NCI-H1092 (cell line): ENCODE measurements at regions not wholly inside any gene's neighbourhood (a gene's known extent, or its start where the extent isn't known, plus 50 kb on each side); places are given as distances from the start of the nearest gene placed in this dataset.
A peak's percentile ranks its signal among the peaks of the same experiment; 100 is the strongest.

Experiments used
- DNase-seq: peaks from one replicate; lab custom pipeline; 2025; lab: John Stamatoyannopoulos, UW

DNA sequence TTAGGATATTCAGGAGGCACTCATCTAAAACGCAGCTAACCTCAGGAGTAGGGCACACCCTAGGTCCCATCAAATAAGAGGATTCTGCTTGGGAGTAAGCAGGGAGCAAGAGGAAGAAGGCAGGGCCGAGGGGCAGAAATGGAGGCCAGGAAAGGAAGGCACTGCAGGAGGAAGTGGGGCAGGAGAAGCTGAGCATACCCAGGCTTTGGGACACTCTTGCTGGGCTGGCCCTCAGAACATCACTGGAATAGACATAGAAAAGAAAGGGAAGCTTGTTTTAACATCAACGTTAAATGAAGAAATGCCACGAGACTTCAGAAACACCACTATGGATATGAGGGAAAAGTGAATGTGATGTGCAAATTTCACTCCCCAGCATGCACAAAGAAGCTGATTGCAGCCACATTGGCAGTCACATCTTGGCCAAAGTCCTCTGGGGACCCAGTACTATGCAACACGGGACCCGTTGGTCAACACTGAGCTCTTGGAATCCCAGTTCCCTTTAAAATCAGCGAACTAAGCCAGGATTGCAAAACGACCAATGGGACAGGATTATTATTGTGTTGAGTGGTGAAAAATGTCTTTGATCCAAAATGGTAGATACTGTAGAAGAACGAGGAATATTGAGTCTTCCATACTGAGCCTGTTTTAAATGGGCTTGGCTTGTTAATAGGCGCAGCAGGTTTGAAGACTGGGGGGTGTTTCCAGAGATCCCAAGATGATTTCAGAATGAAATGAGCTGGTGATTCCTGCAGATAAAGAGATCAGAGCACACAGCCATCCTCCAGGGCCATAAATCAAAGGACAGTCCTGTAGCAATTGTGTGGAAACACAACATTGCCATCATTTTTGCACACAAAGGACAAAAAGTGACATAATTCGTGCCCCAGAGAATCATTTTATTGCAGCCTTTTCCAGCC is 152.4 kb downstream of the TOMM20 start:
- DNase-seq = no peak

DNA sequence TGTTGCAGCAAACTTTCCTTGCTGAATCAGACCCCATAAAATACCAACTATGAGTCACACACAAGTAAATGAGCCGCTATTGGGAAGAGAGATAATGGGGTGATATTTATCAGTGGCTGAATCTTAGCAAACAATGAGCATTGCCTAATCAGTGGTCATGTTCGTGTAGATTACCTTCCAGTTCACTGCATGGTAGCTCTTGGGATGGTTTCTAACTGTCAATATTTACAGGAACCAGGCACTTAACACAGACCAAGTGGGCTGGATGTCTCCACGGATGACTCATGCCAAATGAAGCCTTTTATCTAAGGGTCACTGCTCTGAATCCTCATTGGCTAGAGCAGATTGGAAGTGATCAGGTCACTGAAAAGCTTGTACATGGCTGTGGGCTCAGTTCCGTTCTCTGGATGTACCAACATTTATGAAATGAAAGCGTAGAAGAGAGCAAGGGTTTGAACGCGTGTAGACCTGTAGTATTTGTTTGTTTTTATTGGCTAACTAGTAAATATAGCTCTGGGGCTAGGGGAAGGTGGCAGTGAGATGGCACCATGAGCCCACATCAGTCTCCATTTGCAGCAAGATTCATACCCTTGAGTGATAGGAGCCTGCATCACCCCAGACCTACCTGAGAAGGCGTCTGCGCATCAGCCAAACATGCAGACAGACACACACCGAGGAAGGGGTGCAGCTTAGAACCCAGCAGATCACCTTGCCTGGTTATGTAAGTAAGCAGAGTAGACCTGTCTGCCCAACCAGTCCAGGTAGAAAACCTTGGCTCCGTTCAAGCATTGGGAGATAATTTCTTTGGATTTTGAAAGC is 153.3 kb downstream of the TOMM20 start:
- peak; percentile 60 for DNase-seq

DNA sequence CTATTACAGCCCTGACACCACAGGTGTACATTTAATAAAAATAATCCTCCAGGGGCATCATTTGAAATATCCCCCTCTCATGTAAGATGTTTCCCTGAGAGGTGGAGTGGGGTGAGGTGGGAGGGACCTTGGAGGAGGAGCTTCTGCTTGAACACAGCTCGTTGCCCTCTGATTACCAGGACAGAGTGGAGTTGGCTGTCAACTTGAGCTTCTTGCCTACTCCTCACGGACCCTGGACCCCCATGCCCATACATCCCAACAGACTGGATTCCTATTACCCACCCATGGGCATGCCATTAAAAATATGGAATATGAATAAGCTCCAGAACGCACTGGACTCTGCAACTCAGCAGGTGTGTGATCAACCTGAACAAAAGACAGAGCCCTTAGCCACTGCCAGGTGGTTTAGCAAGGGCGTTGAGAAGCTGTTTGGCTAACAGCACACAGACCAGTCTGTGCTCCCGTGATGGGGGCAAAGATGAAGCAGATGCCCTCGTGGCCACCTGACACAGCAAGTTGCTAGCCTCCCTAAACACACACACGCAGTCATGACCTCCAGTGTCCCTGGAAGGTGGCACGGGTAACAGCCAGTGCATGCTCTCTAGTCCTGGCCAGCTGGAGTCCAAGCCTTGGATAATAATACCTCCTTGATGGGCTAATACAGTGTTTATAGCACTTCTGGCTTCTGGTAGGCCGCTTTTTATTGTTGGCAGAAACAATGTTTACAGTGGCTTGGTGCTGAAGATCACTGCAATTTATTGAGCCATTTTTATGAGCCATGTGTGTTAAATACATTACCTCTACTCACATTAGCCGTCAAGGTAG is 155.0 kb downstream of the TOMM20 start:
- peak; percentile 95 for DNase-seq

DNA sequence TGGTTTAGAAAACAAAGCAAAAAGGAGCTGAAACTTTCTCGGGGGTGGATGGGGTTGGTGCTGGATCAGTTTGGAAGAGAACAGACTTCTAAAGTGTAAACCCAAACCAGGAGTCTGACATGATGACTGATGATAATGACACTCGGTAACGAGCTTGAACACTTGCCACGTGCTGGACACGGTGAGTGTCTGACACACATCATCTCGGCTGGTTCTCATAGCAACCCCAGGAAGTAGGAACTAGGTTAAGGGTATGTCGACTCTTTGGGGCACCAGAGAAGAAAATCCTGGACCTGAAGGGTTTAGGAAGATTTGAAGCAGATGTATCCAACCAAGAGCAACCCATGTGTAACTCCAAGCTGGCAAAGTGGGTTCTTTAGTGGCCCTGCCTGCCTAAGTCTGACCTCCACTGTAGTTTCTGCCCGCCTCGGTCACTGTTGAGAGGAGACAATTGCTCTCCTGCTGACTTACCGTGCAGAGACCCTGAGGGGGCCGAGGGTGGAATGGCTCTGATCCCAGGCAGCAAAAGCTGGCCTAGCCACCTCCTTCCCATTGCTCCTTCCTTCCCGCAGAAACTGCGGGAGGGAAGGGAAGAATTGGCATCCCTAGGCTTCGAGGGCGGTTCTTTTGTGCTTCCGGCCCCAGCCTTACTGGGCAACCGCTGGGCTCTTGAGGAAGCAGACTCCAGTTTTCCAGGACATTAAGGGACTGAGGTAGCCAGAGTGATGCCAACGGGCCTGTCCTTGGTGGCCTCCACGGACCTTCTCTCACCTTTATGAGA is 156.0 kb downstream of the TOMM20 start:
- DNase-seq = no peak

DNA sequence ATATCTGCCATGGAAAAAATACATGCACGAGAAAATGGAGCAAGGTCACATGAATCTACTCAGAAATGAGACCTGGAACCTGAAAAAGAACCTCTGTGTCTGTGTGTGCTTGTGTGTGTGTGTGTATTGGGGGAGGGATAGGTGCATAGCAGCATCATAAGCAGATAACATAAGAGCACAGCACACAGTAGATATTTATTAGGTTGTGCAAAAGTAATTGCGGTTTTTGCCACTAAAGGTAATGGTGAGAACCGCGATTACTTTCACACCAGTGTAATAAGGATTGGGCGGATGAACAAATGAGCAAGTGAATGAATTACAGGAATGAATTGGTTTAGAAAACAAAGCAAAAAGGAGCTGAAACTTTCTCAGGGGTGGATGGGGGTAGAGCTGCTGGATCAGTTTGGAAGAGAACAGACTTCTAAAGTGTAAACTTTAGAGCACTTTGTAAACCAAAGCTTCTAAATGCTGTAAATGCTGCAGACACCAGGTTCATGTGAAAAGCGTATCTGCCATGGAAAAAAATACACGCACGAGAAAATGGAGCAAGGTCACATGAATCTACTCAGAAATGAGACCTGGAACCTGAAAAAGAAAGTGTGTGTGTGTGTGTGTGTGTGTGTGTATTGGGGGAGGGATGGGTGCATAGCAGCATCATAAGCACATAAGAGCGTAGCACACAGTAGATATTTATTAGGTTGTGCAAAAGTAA is 156.9 kb downstream of the TOMM20 start:
- DNase-seq = no peak

DNA sequence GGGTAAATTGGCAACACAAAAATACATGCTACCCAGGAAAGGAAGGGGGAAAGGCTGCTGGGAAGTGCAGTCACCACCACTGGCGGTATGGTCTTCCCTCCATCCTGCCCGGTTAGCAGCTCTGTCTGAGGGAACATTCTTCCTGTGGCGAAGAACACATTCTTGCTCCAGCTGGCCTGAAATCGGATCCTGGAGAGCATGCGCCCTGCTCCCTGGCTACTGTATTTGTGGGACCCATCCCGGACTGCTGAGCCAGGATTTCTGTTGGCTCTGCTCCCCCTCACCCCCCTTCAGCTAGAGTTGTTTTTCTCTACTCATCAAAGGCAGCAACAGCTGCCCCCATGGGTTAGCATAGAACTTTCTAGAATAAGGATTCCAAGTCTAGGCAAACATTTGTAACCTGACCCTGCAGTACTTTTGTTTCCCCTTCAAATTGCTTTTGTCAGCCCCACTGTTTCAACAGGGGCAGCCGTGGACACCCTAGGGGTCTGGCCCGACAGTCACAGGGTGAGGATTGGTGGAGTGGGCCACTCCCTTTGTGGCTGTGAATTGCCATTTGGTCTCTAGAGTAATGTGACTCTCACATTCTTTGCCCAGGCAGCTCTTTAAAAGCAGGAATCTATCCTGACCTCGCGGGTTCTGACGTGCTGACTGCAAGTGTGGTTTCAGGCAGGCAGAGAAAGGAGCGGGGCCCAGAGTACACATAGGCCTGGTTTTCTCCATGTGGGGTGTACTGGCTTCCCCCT is 157.7 kb downstream of the TOMM20 start:
- peak; percentile 78 for DNase-seq

DNA sequence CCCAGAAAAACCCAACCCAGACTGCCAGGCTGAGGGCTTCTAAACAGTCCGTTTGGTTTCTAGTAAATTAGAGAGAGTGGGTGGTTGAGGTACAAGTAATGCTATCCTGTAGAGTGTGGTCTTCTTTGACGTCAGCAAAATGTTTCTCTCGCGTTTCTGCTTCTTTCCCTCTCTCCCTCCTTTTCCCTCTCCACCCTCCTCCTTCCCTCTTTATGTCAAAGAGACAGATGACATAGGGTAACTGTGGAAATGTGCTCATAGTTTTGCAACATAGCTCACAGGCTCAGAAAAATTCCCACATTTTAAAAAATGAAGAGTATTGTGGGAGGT is 158.3 kb downstream of the TOMM20 start:
- DNase-seq = no peak

DNA sequence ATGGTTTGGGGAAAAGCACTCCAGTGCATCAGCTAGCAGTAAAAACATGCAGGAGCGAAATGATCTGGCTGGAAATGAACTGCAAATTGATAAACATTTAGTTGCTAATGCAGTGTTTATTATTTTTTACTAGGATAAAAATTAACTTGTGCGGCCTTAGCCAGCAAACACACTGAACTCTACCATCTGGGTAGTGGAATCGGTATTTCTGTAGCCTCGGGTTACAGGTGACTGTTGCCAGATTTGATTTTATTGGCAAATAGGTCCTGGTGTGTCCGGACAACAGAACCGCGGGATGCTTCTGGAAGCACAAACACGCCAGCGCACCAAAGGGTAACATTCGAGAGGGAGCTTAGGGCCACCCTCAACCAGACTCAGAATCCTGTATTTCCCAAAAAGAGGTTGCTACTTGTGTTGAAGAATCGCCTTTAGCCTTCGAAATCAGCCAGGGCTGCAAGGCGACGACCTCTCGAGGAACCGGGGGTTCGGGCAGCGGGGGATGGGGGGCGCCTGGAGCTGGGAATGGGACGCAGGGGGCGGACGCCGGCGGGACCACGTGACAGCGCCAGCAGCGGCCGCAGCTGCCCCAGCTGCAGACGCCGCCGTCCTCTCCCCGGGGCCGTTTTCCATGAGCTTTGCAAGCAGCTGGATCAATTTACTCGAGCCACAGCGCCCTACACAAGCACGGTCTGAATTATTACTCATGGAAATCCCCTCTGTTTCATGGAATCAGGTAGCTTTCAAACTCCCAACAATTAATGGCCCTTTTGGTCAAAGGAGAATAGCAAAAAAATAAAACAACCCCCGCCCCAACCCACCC is 158.8 kb downstream of the TOMM20 start:
- DNase-seq = peak; percentile 83

DNA sequence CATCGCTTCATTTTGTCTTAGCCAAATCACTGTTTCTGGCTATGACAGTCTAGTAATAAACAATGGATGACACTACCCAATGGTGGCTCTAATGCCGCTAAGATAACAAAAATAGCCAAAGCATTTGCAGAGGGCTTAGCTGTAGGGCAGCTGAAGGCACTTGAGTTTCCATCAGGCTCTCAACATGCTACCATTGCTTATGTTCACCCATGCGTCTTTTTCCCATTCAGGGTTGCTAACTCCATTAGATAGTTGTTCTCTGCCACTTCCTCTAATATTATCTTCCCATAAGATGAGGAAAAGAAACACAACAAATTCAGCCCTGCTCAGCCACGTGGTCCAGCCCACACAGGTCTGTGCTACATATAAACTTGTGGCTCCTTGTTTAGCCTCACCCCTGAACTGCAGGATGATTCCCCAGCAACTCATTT is 159.6 kb downstream of the TOMM20 start:
- peak; percentile 60 for DNase-seq

DNA sequence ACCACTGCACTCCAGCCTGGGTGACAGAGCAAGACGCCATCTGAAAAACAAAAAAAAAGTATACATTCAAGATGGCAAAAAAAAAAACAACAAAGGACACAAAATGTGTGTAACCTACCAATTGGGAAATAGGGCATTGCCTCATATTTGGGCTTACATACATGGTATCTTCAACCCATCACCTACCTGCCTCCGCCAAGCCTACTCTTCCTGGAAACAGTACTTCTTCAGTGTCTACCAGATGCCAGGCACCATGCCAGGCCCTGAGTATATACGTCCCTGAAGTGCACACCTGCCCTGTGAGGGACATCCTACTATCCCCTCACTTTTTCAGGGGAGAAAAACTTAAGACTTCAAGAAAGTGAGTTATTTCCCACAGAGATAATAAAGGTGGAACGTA is 160.2 kb downstream of the TOMM20 start:
- peak; percentile 39 for DNase-seq

DNA sequence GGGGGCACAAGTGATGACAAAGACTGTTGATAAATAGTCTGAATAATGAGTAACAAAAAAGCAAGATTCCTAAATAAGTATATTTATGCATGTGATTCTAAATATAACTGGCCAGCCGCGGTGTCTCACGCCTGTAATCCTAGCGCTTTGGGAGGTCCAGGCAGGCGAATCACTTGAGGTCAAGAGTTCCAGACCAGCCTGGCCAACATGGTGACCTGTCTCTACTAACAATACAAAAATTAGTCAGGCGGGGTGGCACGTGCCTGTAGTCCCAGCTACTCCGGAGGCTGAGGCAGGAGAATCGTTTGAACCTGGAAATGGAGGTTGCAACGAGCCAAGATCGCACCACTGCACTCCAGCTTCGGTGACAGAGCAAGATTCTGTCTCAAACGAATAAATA is 161.5 kb downstream of the TOMM20 start:
- DNase-seq = no peak

DNA sequence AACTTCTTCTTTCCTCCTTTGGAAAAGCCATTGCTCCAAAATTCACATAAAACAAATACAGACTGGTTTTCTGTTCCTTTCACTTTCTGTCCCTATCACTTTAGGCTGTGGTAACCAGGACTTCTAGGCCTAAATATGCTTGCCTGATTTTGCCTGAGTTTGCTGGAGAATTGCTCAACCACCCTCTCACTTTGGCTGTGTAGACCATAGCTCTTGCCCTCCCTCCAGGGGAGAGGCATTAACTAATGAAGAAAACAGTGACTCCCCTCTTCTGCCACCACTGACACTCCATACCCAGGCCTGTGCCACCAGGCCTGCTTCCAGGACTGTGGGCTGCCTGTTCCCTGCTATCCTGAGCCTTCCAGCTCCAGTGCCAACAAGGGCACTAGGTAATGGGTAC is 163.5 kb downstream of the TOMM20 start:
- no peak for DNase-seq

DNA sequence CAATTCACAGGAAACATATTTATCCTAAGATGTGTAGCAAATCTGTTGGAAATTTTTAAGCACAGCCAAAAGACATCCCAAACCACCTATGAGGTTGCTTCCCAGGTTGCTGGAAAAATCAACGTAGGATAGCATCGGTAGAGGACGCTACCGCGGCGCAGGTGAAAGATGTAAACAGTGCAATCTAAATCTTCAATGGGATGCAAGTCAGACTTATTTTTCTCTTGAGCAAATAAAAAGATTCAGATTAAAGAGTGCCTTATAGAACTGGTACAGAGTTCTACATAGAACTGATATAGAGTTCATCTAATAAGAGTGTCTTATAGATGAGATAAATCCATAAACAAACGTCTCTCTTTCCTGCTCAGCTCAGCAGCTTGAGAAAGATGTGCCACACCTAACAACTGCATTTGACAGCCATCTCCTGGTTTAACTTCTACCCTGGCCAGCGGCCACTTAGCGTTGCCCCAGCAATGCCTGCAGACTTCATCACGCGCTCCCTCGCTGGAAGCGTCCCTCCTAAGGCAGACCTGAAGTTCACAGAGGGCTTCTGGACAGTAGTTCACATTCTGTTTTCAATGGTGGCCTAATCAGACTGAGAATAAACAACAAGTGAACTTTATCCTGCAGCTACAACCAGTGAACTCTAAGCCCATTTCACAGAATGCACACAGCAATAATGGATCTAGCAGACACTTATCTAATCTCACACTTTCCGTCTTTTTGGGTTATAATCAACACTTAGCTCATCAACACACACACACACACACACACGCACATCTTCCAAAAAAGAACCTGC is 164.5 kb downstream of the TOMM20 start:
- no peak for DNase-seq

DNA sequence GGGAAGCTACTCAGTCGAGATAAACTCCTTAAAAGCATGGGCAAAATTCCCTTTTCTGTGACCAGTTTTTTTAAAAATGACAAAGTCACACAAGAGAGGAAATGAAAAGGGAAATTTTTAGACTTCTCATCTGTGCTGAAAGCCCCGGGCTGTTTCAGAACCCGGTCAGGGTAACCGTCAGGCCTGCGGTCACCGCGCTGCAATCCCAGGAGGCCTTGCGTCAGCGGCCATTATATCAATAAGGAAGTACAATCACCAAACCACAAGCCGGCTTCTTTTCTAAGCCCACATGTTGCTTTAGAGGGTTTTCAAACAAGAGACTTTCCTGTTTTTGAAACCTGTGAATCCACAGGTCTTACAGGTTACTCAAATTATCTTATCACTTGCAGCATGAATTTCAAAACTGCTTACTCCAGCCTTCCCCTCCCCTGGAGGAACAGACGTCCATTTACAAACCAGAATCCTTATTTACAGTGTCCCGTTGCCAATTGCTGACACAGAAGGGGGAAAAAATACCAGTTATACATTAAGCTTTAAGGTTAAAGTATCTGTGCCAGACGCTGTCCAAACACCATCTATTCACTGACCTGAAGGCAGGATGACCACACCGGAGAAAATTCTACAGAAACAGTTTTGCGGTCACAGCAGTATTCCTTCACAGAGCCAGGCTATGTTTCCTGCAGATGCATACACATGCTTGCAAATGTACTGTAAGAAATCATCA is 165.3 kb downstream of the TOMM20 start:
- no peak for DNase-seq

DNA sequence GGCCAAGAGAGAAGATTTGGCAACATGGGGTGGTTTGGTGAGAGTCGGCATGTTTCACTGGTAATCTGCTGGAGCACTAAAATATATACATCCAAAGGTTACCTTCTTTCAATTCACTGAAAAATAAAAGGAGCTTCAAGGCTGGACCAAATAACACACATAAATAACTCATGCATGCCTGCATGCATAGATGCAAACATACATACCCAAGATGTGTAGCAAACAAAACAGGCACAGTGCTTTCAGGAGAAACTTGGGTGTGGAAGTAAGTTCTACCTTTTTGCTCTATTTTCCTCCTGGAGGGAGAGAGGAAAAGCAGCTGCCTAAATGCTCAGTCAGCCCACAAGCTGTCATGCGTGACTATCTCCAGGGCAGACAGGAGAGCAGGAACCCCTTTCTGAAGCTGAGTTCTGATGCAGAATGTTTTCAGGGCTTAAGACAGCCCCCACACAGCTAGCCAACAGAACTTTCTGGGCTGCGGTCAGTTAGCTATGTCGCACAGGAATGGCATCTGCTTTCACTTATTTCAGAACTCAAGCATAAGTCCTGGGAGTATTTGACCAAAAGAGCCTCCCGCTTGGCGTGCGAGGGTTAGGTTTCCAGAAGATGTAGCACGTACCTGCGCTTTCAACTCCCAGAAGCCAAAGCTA is 166.2 kb downstream of the TOMM20 start:
- DNase-seq = no peak

DNA sequence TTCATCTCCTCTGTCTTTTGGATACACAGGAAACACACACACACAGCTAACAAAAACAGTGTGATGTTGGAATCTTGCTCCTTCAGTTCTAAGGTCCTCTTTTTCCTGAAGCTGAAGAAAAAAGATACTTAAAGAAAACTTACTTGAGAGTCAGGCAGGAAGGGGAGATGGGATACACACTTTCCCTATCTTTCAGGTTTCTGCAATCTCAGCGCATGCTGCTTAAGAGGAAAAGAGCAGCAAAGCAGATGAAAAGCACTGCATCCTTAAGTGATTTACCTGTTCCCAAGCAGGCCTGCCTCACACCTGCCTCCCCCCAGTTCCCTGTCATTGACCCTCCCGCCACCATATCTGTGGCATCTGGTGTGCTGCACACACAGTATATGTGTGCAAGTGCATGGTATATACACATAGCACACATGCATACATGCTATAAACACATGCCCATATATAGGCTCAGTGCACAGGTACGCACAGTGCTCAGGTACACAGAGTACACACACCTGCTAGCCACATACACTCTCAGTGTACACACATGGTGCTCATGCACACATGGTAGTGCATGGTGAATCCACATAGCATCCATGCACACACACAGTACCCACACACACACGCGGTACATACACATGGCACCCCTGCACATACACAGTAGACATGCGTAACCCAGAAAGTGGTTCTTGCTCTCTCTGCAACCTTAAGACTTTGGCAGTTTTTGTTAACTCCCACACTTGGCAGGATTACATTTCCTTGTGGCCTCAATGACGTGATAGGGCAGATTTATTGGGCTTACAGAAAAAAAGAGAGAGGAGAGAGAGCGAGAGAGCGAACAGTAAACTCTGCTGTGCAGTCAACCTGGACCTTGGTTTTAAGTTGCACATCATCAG is 166.9 kb downstream of the TOMM20 start:
- DNase-seq = no peak
